Mesendoderm (in vitro differentiated cells): ENCODE measurements at regions not wholly inside any gene's neighbourhood (a gene's known extent, or its start where the extent isn't known, plus 50 kb on each side); places are given as distances from the start of the nearest gene placed in this dataset.

Source experiments
- DNase-seq: peaks from one replicate; pipeline ENCODE4 v3.0.0; 2013
- H2AK5ac ChIP-seq: 2 replicates; pipeline ENCODE4 v1.6.1; 2013; ENCODE audit warnings: low read length, inconsistent platforms
- H2BK120ac ChIP-seq: 2 replicates; pipeline ENCODE4 v1.6.1; 2013; ENCODE audit warnings: low read depth, mild to moderate bottlenecking, low read length, moderate library complexity, mixed read lengths
- H2BK15ac ChIP-seq: replicated peaks from 2 replicates; pipeline ENCODE4 v1.6.1; 2013; ENCODE audit warnings: low read depth, mild to moderate bottlenecking, moderate library complexity
- H2BK5ac ChIP-seq: 2 replicates; pipeline ENCODE4 v1.6.1; 2013; ENCODE audit warnings: low read length, inconsistent platforms
- H3K18ac ChIP-seq: 2 replicates; pipeline ENCODE4 v1.6.1; 2013; ENCODE audit warnings: mild to moderate bottlenecking, low read length, mixed read lengths
- H3K23ac ChIP-seq: one replicate; pipeline ENCODE4 v1.6.1; 2013; ENCODE audit warnings: low read length
- H3K27ac ChIP-seq: 2 replicates; pipeline ENCODE4 v1.5.1; 2013; ENCODE audit warnings: low read depth, mild to moderate bottlenecking, inconsistent platforms, low read length, moderate library complexity
- H3K27me3 ChIP-seq: 2 replicates; pipeline ENCODE4 v1.6.1; 2013; ENCODE audit warnings: low read length, control low read depth, mild to moderate bottlenecking, inconsistent platforms; ENCODE audit not compliant: insufficient read depth, poor library complexity
- H3K36me3 ChIP-seq: 2 replicates; pipeline ENCODE4 v1.6.1; 2013; ENCODE audit warnings: low read length, inconsistent platforms; ENCODE audit not compliant: control insufficient read depth, insufficient read depth
- H3K4ac ChIP-seq: one replicate; pipeline ENCODE4 v1.6.1; 2013; ENCODE audit warnings: low read depth, mild to moderate bottlenecking, low read length, moderate library complexity
- H3K4me1 ChIP-seq: 2 replicates; pipeline ENCODE4 v1.6.1; 2013; ENCODE audit warnings: low read depth, low read length, inconsistent platforms; ENCODE audit not compliant: control insufficient read depth
- H3K4me2 ChIP-seq: 2 replicates; pipeline ENCODE4 v1.6.1; 2013; ENCODE audit warnings: low read length
- H3K4me3 ChIP-seq: 2 replicates; pipeline ENCODE4 v1.5.1; 2013; ENCODE audit warnings: mild to moderate bottlenecking, low read length
- H3K56ac ChIP-seq: one replicate; pipeline ENCODE4 v1.6.1; 2013; ENCODE audit warnings: low read length
- H3K79me1 ChIP-seq: 2 replicates; pipeline ENCODE4 v1.6.1; 2013; ENCODE audit warnings: low read length, inconsistent platforms
- H3K79me2 ChIP-seq: 2 replicates; pipeline ENCODE4 v1.6.1; 2013; ENCODE audit warnings: mild to moderate bottlenecking, low read length; ENCODE audit not compliant: control insufficient read depth, insufficient read depth
- H3K9ac ChIP-seq: 2 replicates; pipeline ENCODE4 v1.6.1; 2013; ENCODE audit warnings: low read length, inconsistent platforms
- H4K5ac ChIP-seq: one replicate; pipeline ENCODE4 v1.6.1; 2013; ENCODE audit warnings: low read length
- H4K8ac ChIP-seq: one replicate; pipeline ENCODE4 v1.6.1; 2013; ENCODE audit warnings: low read depth, mild to moderate bottlenecking, control low read depth, low read length, moderate library complexity
- WGBS: extraction: QIAGEN DNeasy Blood & Tissue Kit; methylation state at CpG from one replicate; pipeline ENCODE4 v1.1.7; 2013; ENCODE audit warnings: low lambda C conversion rate, missing lambda C conversion rate; ENCODE audit not compliant: insufficient coverage; ENCODE audit errors: extremely low coverage; 5-methylcytosine and 5-hydroxymethylcytosine counted together

DNA sequence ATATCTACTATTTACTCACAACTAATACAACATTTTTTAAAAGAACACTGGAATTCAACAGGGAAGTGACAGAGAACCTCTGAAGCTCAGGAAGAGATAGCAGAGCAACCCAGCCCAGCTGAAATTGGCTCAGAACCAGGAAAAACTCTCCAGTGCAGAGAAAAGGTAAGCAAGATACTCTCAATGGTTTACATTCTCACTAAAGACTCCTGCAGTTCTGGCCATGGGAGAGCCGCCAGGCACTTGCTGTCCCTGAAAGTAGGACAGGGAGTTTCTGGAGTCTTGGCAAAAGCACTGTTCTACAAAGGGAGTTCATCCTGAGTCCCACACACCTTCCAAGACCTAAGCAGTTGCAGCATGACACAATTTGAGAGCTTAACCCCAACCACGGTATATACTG, 330.8 kb downstream of the TRIM36 start:
- no CpG with 5 or more reads among the region's 2 CpGs for WGBS
- no peak overlapping the region for H3K4ac ChIP-seq
- H3K27ac ChIP-seq = no peak overlapping the region
- H3K18ac ChIP-seq = no peak overlapping the region
- no peak overlapping the region for H4K5ac ChIP-seq
- DNase-seq = no peak
- H3K23ac ChIP-seq = no peak overlapping the region
- no peak overlapping the region for H2AK5ac ChIP-seq
- no peaks in the 10 kb centered on the region for H3K36me3 ChIP-seq
- no peak overlapping the region for H4K8ac ChIP-seq
- no peaks in the 10 kb centered on the region for H3K27me3 ChIP-seq
- no peak overlapping the region for H2BK5ac ChIP-seq
- H3K79me2 ChIP-seq = no peaks in the 10 kb centered on the region
- no peak overlapping the region for H3K4me2 ChIP-seq
- H2BK120ac ChIP-seq = no peak overlapping the region
- no peak overlapping the region for H3K4me3 ChIP-seq
- no peaks in the 10 kb centered on the region for H3K79me1 ChIP-seq
- no peak overlapping the region for H3K9ac ChIP-seq
- H3K4me1 ChIP-seq = no peaks in the 10 kb centered on the region
- H2BK15ac ChIP-seq = no peak overlapping the region
- H3K56ac ChIP-seq = no peak overlapping the region

DNA sequence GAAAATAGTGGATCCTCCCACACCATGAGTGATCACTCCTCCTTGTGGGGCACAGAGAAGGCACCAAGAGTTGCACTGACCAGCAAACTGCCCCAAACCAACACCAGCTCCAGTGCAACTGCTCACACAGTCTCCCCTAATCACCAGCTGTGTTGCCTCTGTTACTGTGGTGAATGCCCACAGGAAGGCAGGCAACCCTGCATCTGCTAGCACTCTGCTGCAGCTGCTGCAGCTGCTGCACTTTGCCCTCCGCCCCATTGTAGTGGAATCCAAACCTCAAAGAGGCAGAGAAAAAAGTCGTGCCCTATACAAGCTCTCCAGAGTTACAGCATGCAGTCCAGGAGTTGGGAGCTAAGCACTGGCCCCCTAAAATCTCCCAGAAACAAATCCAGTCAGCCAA, 339.6 kb downstream of the TRIM36 start:
- H3K4ac ChIP-seq = no peak overlapping the region
- H3K56ac ChIP-seq = no peak overlapping the region
- no peak overlapping the region for H3K18ac ChIP-seq
- no peaks in the 10 kb centered on the region for H3K79me2 ChIP-seq
- H3K27ac ChIP-seq = no peak overlapping the region
- no peak overlapping the region for H2BK5ac ChIP-seq
- H3K4me2 ChIP-seq = no peak overlapping the region
- H3K4me1 ChIP-seq = no peaks in the 10 kb centered on the region
- H2BK15ac ChIP-seq = no peak overlapping the region
- no peaks in the 10 kb centered on the region for H3K27me3 ChIP-seq
- no peak overlapping the region for H3K4me3 ChIP-seq
- DNase-seq = no peak
- no peak overlapping the region for H3K9ac ChIP-seq
- no peak overlapping the region for H2AK5ac ChIP-seq
- no peak overlapping the region for H3K23ac ChIP-seq
- H3K79me1 ChIP-seq = no peaks in the 10 kb centered on the region
- no peak overlapping the region for H4K8ac ChIP-seq
- H4K5ac ChIP-seq = no peak overlapping the region
- H3K36me3 ChIP-seq = no peaks in the 10 kb centered on the region
- WGBS = no CpG with 5 or more reads among the region's 2 CpGs
- H2BK120ac ChIP-seq = no peak overlapping the region

- Histone ChIP-seq H3K36me3 (no peaks in the 10 kb centered on the region), H2BK15ac (no peak overlapping the region), H4K8ac (no peak overlapping the region), H2BK120ac (no peak overlapping the region), H3K4me1 (no peaks in the 10 kb centered on the region), H3K4me2 (no peak overlapping the region), H3K56ac (no peak overlapping the region), H3K27me3 (no peaks in the 10 kb centered on the region), H3K27ac (no peak overlapping the region), H2AK5ac (no peak overlapping the region), H4K5ac (no peak overlapping the region), H2BK5ac (no peak overlapping the region), H3K4ac (no peak overlapping the region), H3K18ac (no peak overlapping the region), H3K79me1 (no peaks in the 10 kb centered on the region), H3K9ac (no peak overlapping the region), H3K23ac (no peak overlapping the region), H3K4me3 (no peak overlapping the region), H3K79me2 (no peaks in the 10 kb centered on the region)
- DNase-seq = no peak
Measured at GRCh38 chr5:114822863-114823262, 346.8 kb downstream of the TRIM36 start.

DNA sequence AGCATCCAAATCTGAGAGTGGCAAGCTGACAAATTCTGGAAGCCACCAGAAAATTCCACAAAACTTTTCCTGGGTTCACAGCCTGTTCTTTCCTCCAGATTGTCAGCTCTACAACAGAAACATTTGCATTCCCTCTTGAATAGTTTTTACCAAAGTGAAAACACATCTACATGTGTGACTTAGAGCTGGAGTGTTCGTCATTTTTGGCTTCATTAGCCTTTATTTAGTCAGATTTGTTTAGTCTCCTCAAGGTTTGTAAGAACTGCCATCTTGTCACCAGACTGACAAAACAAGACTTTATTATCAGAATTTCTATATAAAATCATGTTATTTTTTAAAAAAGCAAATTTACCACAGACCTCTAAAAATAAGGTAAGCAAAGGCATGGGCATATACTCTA, 347.3 kb downstream of the TRIM36 start:
- no peak overlapping the region for H3K23ac ChIP-seq
- no peaks in the 10 kb centered on the region for H3K27me3 ChIP-seq
- no peak for DNase-seq
- no peak overlapping the region for H2AK5ac ChIP-seq
- no peak overlapping the region for H3K56ac ChIP-seq
- no peak overlapping the region for H3K4ac ChIP-seq
- no peak overlapping the region for H2BK5ac ChIP-seq
- H4K8ac ChIP-seq = no peak overlapping the region
- H2BK120ac ChIP-seq = no peak overlapping the region
- H2BK15ac ChIP-seq = no peak overlapping the region
- no peak overlapping the region for H3K27ac ChIP-seq
- H3K79me2 ChIP-seq = no peaks in the 10 kb centered on the region
- no peaks in the 10 kb centered on the region for H3K36me3 ChIP-seq
- H3K9ac ChIP-seq = no peak overlapping the region
- no peaks in the 10 kb centered on the region for H3K4me1 ChIP-seq
- H3K18ac ChIP-seq = no peak overlapping the region
- no CpG with 5 or more reads among the region's 1 CpG for WGBS
- no peak overlapping the region for H4K5ac ChIP-seq
- no peaks in the 10 kb centered on the region for H3K79me1 ChIP-seq
- no peak overlapping the region for H3K4me3 ChIP-seq
- no peak overlapping the region for H3K4me2 ChIP-seq

DNA sequence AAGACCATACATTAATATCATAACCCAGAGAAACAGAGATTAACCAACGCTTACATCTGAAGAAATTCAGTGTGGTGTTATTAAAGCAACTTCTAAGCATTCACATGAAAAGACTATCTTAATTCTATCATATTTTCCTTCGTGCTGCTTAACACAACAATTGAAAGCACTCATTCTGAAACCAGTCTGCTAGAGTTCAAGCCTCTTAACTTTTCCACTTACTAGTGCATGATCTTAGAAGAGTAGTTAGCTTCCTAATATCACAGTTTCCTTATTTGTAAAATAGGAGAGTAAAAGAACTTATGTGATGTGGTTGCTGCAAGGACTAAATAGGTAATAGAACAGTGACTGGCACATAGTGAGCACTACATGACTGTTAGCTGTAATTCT, 379.3 kb downstream of the TRIM36 start:
- H4K8ac ChIP-seq = no peak overlapping the region
- no peaks in the 10 kb centered on the region for H3K4me1 ChIP-seq
- H3K4me2 ChIP-seq = no peak overlapping the region
- H3K27ac ChIP-seq = no peak overlapping the region
- H3K36me3 ChIP-seq = no peaks in the 10 kb centered on the region
- H3K9ac ChIP-seq = no peak overlapping the region
- no peak overlapping the region for H3K23ac ChIP-seq
- WGBS = no CpG with 5 or more reads among the region's 2 CpGs
- H4K5ac ChIP-seq = no peak overlapping the region
- no peak overlapping the region for H2BK5ac ChIP-seq
- H3K27me3 ChIP-seq = no peaks in the 10 kb centered on the region
- H3K79me1 ChIP-seq = no peaks in the 10 kb centered on the region
- H3K56ac ChIP-seq = no peak overlapping the region
- H2BK120ac ChIP-seq = no peak overlapping the region
- no peak overlapping the region for H2AK5ac ChIP-seq
- DNase-seq = no peak
- no peaks in the 10 kb centered on the region for H3K79me2 ChIP-seq
- H3K4ac ChIP-seq = no peak overlapping the region
- no peak overlapping the region for H3K4me3 ChIP-seq
- no peak overlapping the region for H3K18ac ChIP-seq
- H2BK15ac ChIP-seq = no peak overlapping the region

- no peaks in the 10 kb centered on the region for H3K79me1 ChIP-seq
- no peak overlapping the region for H4K5ac ChIP-seq
- no peak overlapping the region for H3K18ac ChIP-seq
- H3K56ac ChIP-seq = no peak overlapping the region
- H2BK120ac ChIP-seq = no peak overlapping the region
- H2AK5ac ChIP-seq = no peak overlapping the region
- no peaks in the 10 kb centered on the region for H3K36me3 ChIP-seq
- H2BK5ac ChIP-seq = no peak overlapping the region
- no peaks in the 10 kb centered on the region for H3K4me1 ChIP-seq
- H3K23ac ChIP-seq = no peak overlapping the region
- WGBS = no CpG with 5 or more reads among the region's 4 CpGs
- peak; percentile 70 for DNase-seq
- no peak overlapping the region for H2BK15ac ChIP-seq
- no peak overlapping the region for H4K8ac ChIP-seq
- H3K4ac ChIP-seq = no peak overlapping the region
- H3K79me2 ChIP-seq = no peaks in the 10 kb centered on the region
- H3K27ac ChIP-seq = no peak overlapping the region
- no peak overlapping the region for H3K4me3 ChIP-seq
- H3K27me3 ChIP-seq = no peaks in the 10 kb centered on the region
- H3K4me2 ChIP-seq = no peak overlapping the region
- H3K9ac ChIP-seq = no peak overlapping the region
Measured at GRCh38 chr5:114789773-114790402, 379.8 kb downstream of the TRIM36 start.
